ENCODE measurements at regions not wholly inside any gene's neighbourhood (a gene's known extent, or its start where the extent isn't known, plus 50 kb on each side); places are given as distances from the start of the nearest gene placed in this dataset.
"Not testable (repeated sequence)": the region's sequence is repeated elsewhere in the genome, so short reads cannot be mapped to it uniquely, and the experiment has no call there.

GRCh38 chr16:50448981-50449380 lies 80.2 kb upstream of the BRD7 start:
- DNase-seq: no peak

- no peak for DNase-seq
Observed at GRCh38 chr16:50448522-50448921, 79.7 kb upstream of the BRD7 start.

GRCh38 chr16:50447386-50447785 lies 78.6 kb upstream of the BRD7 start:
- DNase-seq: not testable (repeated sequence)

GRCh38 chr16:50446861-50447260 lies 78.1 kb upstream of the BRD7 start:
- no peak for DNase-seq

- no peak for DNase-seq
Observed at GRCh38 chr16:50445621-50446555, 77.1 kb upstream of the BRD7 start.

- DNase-seq: no peak
Observed at GRCh38 chr16:50444526-50444925, 75.7 kb upstream of the BRD7 start.

- DNase-seq: no peak
Observed at GRCh38 chr16:50442221-50442620, 73.4 kb upstream of the BRD7 start.

GRCh38 chr16:50441486-50442157 lies 72.8 kb upstream of the BRD7 start:
- DNase-seq: no peak

- DNase-seq: no peak
Observed at GRCh38 chr16:50440991-50441390, 72.2 kb upstream of the BRD7 start.

GRCh38 chr16:50440531-50440930 lies 71.7 kb upstream of the BRD7 start:
- no peak for DNase-seq

GRCh38 chr16:50437769-50438437 lies 69.1 kb upstream of the BRD7 start:
- no peak for DNase-seq

GRCh38 chr16:50436271-50436670 lies 67.5 kb upstream of the BRD7 start:
- DNase-seq: no peak

- DNase-seq: no peak
Observed at GRCh38 chr16:50434872-50435478, 66.2 kb upstream of the BRD7 start.

GRCh38 chr16:50430076-50430475 lies 61.3 kb upstream of the BRD7 start:
- no peak for DNase-seq

GRCh38 chr16:50428742-50429141 lies 60.0 kb upstream of the BRD7 start:
- DNase-seq: no peak

- no peak for DNase-seq
Observed at GRCh38 chr16:50428116-50428515, 59.3 kb upstream of the BRD7 start.

- no peak for DNase-seq
Observed at GRCh38 chr16:50427107-50427506, 58.3 kb upstream of the BRD7 start.

GRCh38 chr16:50425648-50426047 lies 56.9 kb upstream of the BRD7 start:
- DNase-seq: no peak

GRCh38 chr16:50425044-50425443 lies 56.3 kb upstream of the BRD7 start:
- no peak for DNase-seq

- DNase-seq: no peak
Observed at GRCh38 chr16:50422926-50423325, 54.1 kb upstream of the BRD7 start.

- no peak for DNase-seq
Observed at GRCh38 chr16:50419116-50419515, 50.3 kb upstream of the BRD7 start.
